GM12878 (cell line): ENCODE measurements at regions not wholly inside any gene's neighbourhood (a gene's known extent, or its start where the extent isn't known, plus 50 kb on each side); places are given as distances from the start of the nearest gene placed in this dataset.

ENCODE experiments used
- ATAC-seq: fragments of 200-7000 bp; cut with Tn5 transposase; 3 replicates; pipeline ENCODE4 v1.9.1; 2020; ENCODE audit warnings: mild to moderate bottlenecking, moderate library complexity
- BruUV-seq: library from RNA; stranded (reverse); fragments of 400-500 nt; replicated peaks from 2 replicates; lab custom pipeline; 2021; lab: Mats Ljungman, UMichigan
- CTCF ChIA-PET: fragments of 300-600 bp; sonication (Branson Sonifier 250); formaldehyde crosslinking; extraction: SDS; loops from one replicate; lab custom pipeline; 2021; ENCODE audit warnings: inconsistent platforms; lab: Yijun Ruan, JAX
- POLR2A ChIA-PET: fragments of 350-600 bp; formaldehyde crosslinking; extraction: SDS; loops from one replicate; lab custom pipeline; 2021; ENCODE audit warnings: inconsistent platforms; lab: Charles Lee
- RAD21 ChIA-PET: fragments of 300-600 bp; sonication (Branson Sonifier 250); formaldehyde crosslinking; loops from one replicate; lab custom pipeline; 2023; ENCODE audit warnings: antibody characterized with exemption; ENCODE audit not compliant: unreplicated experiment; lab: Charles Lee
- SMC1A ChIA-PET: fragments of 300-600 bp; sonication (Branson Sonifier 250); formaldehyde crosslinking; loops from one replicate; lab custom pipeline; 2023; ENCODE audit not compliant: unreplicated experiment, uncharacterized antibody; lab: Charles Lee
- DNase-seq: peaks from one replicate; pipeline ENCODE4 v3.0.0-alpha.2; 2011; ENCODE audit warnings: low read depth, low spot score
- FAIRE-seq: peaks from 3 replicates; lab custom pipeline; 2011; peaks lifted over from hg19 to GRCh38; lab: Jason Lieb, UNC
- H2AFZ ChIP-seq: 2 replicates; pipeline ENCODE4 v1.6.0; 2011; ENCODE audit warnings: low read depth, low read length, control low read depth; ENCODE audit not compliant: control insufficient read depth
- H3K27ac ChIP-seq: 2 replicates; pipeline ENCODE4 v1.5.1; 2011; ENCODE audit warnings: control low read depth; ENCODE audit not compliant: control insufficient read depth, insufficient read depth
- H3K27me3 ChIP-seq, 2 experiments: replicated peaks in 1 of 2; 2 replicates each; pipeline versions ENCODE4 v1.6.0 to v1.6.1; 2011; ENCODE audit warnings: low read length in 1 of 2; ENCODE audit not compliant: control insufficient read depth in 2 of 2, insufficient read depth in 2 of 2
- H3K36me3 ChIP-seq, 2 experiments: 2 replicates each; pipeline ENCODE4 v1.5.1; 2011; ENCODE audit warnings: low read length in 1 of 2; ENCODE audit not compliant: control insufficient read depth in 2 of 2, insufficient read depth in 2 of 2
- H3K4me1 ChIP-seq: 2 replicates; pipeline ENCODE4 v1.6.1; 2011; ENCODE audit warnings: mild to moderate bottlenecking, low read length, moderate library complexity, mixed read lengths; ENCODE audit not compliant: control insufficient read depth, insufficient read depth
- H3K4me2 ChIP-seq: 2 replicates; pipeline ENCODE4 v1.6.0; 2011; ENCODE audit warnings: control low read depth; ENCODE audit not compliant: control insufficient read depth, insufficient read depth
- H3K4me3 ChIP-seq: fragments of 200-600 bp; sonication (generic); 2 replicates; pipeline ENCODE4 v1.5.1; 2016
- H3K79me2 ChIP-seq: 2 replicates; pipeline ENCODE4 v1.6.0; 2011; ENCODE audit warnings: low read length; ENCODE audit not compliant: control insufficient read depth, insufficient read depth
- H3K9ac ChIP-seq: 2 replicates; pipeline ENCODE4 v1.8.0; 2011; ENCODE audit warnings: low read length, control low read depth, mixed read lengths; ENCODE audit not compliant: control insufficient read depth, insufficient read depth
- H3K9me3 ChIP-seq: replicated peaks from 3 replicates; pipeline ENCODE4 v1.5.1; 2011; ENCODE audit warnings: mild to moderate bottlenecking, low read length; ENCODE audit not compliant: control insufficient read depth, insufficient read depth
- H4K20me1 ChIP-seq: 2 replicates; pipeline ENCODE4 v1.6.0; 2011; ENCODE audit not compliant: control insufficient read depth, insufficient read depth
- ATF2 ChIP-seq: IDR thresholded peaks from 2 replicates; pipeline ENCODE4 v1.6.1; 2012; ENCODE audit warnings: low read length, inconsistent platforms
- BACH1 ChIP-seq: fragments of 450-650 bp; IDR thresholded peaks from 2 replicates; pipeline ENCODE4 v1.6.1; 2017; ENCODE audit warnings: mild to moderate bottlenecking, borderline replicate concordance
- DPF2 ChIP-seq: fragments of 450-650 bp; IDR thresholded peaks from 2 replicates; pipeline ENCODE4 v1.6.1; 2017; ENCODE audit warnings: mild to moderate bottlenecking
- EED ChIP-seq: sonication (generic); IDR thresholded peaks from 2 replicates; pipeline ENCODE4 v1.6.1; 2016; ENCODE audit warnings: antibody characterized with exemption, low read depth
- MLLT1 ChIP-seq: fragments of 450-650 bp; IDR thresholded peaks from 2 replicates; pipeline ENCODE4 v1.6.1; 2016; ENCODE audit warnings: mild to moderate bottlenecking
- MTA2 ChIP-seq: fragments of 450-650 bp; IDR thresholded peaks from 2 replicates; pipeline ENCODE4 v1.6.1; 2016; ENCODE audit warnings: low read depth, mild to moderate bottlenecking, moderate library complexity
- NBN ChIP-seq: fragments of 450-650 bp; IDR thresholded peaks from 2 replicates; pipeline ENCODE4 v1.6.1; 2016
- PKNOX1 ChIP-seq: fragments of 450-650 bp; IDR thresholded peaks from 2 replicates; pipeline ENCODE4 v1.6.1; 2016; ENCODE audit warnings: mild to moderate bottlenecking
- POU2F2 ChIP-seq: IDR thresholded peaks from 3 replicates; pipeline ENCODE4 v1.6.1; 2011; ENCODE audit warnings: low read depth, mild to moderate bottlenecking, low read length, borderline replicate concordance
- SMAD1 ChIP-seq: fragments of 450-650 bp; IDR thresholded peaks from 2 replicates; pipeline ENCODE4 v1.6.1; 2018; ENCODE audit warnings: mild to moderate bottlenecking, low read depth; ENCODE audit not compliant: partially characterized antibody
- SMC3 ChIP-seq: IDR thresholded peaks from 2 replicates; pipeline ENCODE4 v1.6.1; 2011; ENCODE audit warnings: low read length, improper control_type of control experiment, borderline replicate concordance
- SPI1 ChIP-seq: IDR thresholded peaks from 2 replicates; pipeline ENCODE4 v1.6.1; 2011; ENCODE audit warnings: low read depth, mild to moderate bottlenecking, low read length, moderate library complexity, borderline replicate concordance; ENCODE audit not compliant: insufficient read depth
- TARDBP ChIP-seq: IDR thresholded peaks from 2 replicates; pipeline ENCODE4 v1.6.1; 2016; ENCODE audit warnings: borderline replicate concordance
- ZBTB4 ChIP-seq: fragments of 450-650 bp; formaldehyde crosslinking; IDR thresholded peaks from 2 replicates; pipeline ENCODE4 v1.4.0; 2022; ENCODE audit warnings: mild to moderate bottlenecking, moderate library complexity
- WGBS: methylation state at CpG from one replicate; pipeline ENCODE4 v1.1.6; 2016; ENCODE audit warnings: low lambda C conversion rate; ENCODE audit not compliant: insufficient replicate concordance, insufficient coverage; ENCODE audit errors: missing lambda C conversion rate; 5-methylcytosine and 5-hydroxymethylcytosine counted together
- in situ Hi-C: fragments of 300-500 bp; cut with MboI; formaldehyde crosslinking; loops from 9 replicates; pipeline ENCODE4 v1.14.3; 2018; ENCODE audit warnings: mixed read lengths
- intact Hi-C: fragments of 100-400 bp; cut with micrococcal nuclease; formaldehyde crosslinking; loops from one replicate; pipeline ENCODE4 v1.14.2; 2022; ENCODE audit not compliant: unreplicated experiment

- TF ChIP-seq SMC3, result no peak
Observed at GRCh38 chr3:124636863-124637296, 93.4 kb upstream of the UMPS start (continued).

GRCh38 chr3:124639406-124640237 is 90.6 kb upstream of the UMPS start:
- ChIA-PET POLR2A (interaction anchor here (0.5 to 3.8 kb wide), 9 partner anchors 9 to 284 kb away, joined by 3 to 25 read pairs (median 3); no protein-coding TSS in a partner anchor), CTCF (interaction anchor here (0.7 to 2.6 kb wide), 16 partner anchors 8 to 261 kb away, joined by 3 to 23 read pairs (median 4); no protein-coding TSS in a partner anchor), RAD21 (interaction anchor here (0.6 to 3.6 kb wide), 21 partner anchors 11 to 263 kb away, joined by 3 to 59 read pairs (median 5); no protein-coding TSS in a partner anchor), SMC1A (interaction anchor here (0.8 to 2.8 kb wide), 37 partner anchors 9 to 294 kb away, joined by 3 to 43 read pairs (median 4); partner anchors contain the start of gene UMPS)
- H3K4me3 ChIP-seq, result no peak overlapping the region; the same call in 1 of the 2 replicates
- DNase-seq (peak; percentile 77), ATAC-seq (peak; percentile 81), FAIRE-seq (peak; percentile 95)
- in situ Hi-C loops, result no loop called here
- no peak overlapping the region for H2AFZ ChIP-seq
- H3K9me3 ChIP-seq, result no peaks in the 10 kb centered on the region
- peak overlapping the region; percentile 40 for H3K27ac ChIP-seq
- BruUV-seq, result no TSS peak
- peaks cover 23% of the 10 kb centered on the region for H3K4me1 ChIP-seq
- H3K36me3 ChIP-seq, result no peaks in the 10 kb centered on the region
- H3K9ac ChIP-seq, result no peak overlapping the region
- 17% methylated on average over 6 of the region's 6 CpGs for WGBS
- H4K20me1 ChIP-seq, result no peaks in the 10 kb centered on the region
- no peaks in the 10 kb centered on the region for H3K27me3 ChIP-seq
- H3K79me2 ChIP-seq, result no peaks in the 10 kb centered on the region
- intact Hi-C loops, result no loop called here
- peak overlapping the region; percentile 19 for H3K4me2 ChIP-seq
- peak; percentile 90 for TF ChIP-seq SPI1
- TF ChIP-seq EED, result peak; percentile 83
- TF ChIP-seq ZBTB4 (CRISPR knock-in tag), result no peak
- TF ChIP-seq BACH1, result no peak
- TF ChIP-seq MTA2, result peak; percentile 79
- peak; percentile 62 for TF ChIP-seq PKNOX1
- peak; percentile 30; the same call in 1 of the 3 replicates for TF ChIP-seq POU2F2
- TF ChIP-seq ATF2, result peak; percentile 66; the same call in 1 of the 2 replicates
- TF ChIP-seq TARDBP, result no peak
- no peak for TF ChIP-seq SMAD1
- TF ChIP-seq DPF2, result peak; percentile 52; the same call in 1 of the 2 replicates
- 0 out of 2 replicates have a peak, but pooled peaks have one; percentile 10 for TF ChIP-seq MLLT1
- peak; percentile 62; the same call in 1 of the 2 replicates for TF ChIP-seq NBN
